Fibroblast of lung (primary cell): ENCODE measurements at regions not wholly inside any gene's neighbourhood (a gene's known extent, or its start where the extent isn't known, plus 50 kb on each side); places are given as distances from the start of the nearest gene placed in this dataset.

ENCODE experiments used
- EZH2 ChIP-seq: IDR thresholded peaks from 2 replicates; pipeline ENCODE4 v1.5.1; 2012; ENCODE audit warnings: low read length, control low read depth, mild to moderate bottlenecking; ENCODE audit errors: missing control alignments
- TF ChIP-seq, protein P1 (sequence below), 2 donors: IDR thresholded peaks in 1 of 2; conservative IDR thresholded peaks in 1 of 2; 1 replicate in 1 of 2; 2 replicates in 1 of 2; pipeline ENCODE4 v1.5.1; 2011 to 2012; ENCODE audit warnings: low read length in 2 of 2, control low read depth in 1 of 2, inconsistent platforms in 1 of 2, low read depth in 1 of 2, mild to moderate bottlenecking in 1 of 2

DNA sequence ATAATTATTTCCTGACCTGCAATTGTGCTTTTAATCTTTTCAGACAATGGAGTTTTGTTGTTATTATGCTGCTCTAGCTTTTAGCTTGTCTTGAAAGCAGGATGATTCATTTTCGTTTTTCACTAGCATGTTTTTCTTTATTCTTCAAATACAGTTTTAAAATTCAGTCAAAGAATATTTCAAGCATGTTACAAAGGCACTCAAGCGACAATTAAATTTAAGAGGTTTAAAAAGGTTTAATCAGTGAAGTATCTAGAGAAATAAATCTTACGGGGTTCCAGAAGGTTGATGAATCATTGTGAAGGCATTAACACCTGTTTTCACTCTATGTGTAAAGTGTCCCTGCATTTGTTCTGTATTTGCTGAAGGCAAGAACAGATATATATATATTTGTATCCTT, 390.7 kb upstream of the TMEFF2 start:
- TF ChIP-seq, protein P1, sequence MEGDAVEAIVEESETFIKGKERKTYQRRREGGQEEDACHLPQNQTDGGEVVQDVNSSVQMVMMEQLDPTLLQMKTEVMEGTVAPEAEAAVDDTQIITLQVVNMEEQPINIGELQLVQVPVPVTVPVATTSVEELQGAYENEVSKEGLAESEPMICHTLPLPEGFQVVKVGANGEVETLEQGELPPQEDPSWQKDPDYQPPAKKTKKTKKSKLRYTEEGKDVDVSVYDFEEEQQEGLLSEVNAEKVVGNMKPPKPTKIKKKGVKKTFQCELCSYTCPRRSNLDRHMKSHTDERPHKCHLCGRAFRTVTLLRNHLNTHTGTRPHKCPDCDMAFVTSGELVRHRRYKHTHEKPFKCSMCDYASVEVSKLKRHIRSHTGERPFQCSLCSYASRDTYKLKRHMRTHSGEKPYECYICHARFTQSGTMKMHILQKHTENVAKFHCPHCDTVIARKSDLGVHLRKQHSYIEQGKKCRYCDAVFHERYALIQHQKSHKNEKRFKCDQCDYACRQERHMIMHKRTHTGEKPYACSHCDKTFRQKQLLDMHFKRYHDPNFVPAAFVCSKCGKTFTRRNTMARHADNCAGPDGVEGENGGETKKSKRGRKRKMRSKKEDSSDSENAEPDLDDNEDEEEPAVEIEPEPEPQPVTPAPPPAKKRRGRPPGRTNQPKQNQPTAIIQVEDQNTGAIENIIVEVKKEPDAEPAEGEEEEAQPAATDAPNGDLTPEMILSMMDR (conservative IDR thresholded peaks at IDR 0.05 in 1 of 2, IDR thresholded peaks at IDR 0.05 in 1 of 2; ENCODE audit: low read depth in 1 of 2, low read length in 2 of 2) = no peak
- no peak for TF ChIP-seq EZH2
